Body of pancreas (tissue), 4 donors: ENCODE measurements at regions not wholly inside any gene's neighbourhood (a gene's known extent, or its start where the extent isn't known, plus 50 kb on each side); places are given as distances from the start of the nearest gene placed in this dataset.

Experiments used
- ATAC-seq: fragments of 150-250 bp; one replicate; pipeline ENCODE4 v1.9.1; 2016
- DNase-seq, 4 donors: peaks; one replicate each; pipeline ENCODE4 v3.0.0-alpha.2; 2019
- H3K27ac ChIP-seq, 4 donors: fragments of 200-600 bp; sonication (generic); 1 replicate in 3 of 4; 2 replicates in 1 of 4; pipeline versions ENCODE4 v1.5.1 to v1.6.1; 2016 to 2019; ENCODE audit warnings: mild to moderate bottlenecking in 1 of 4, mixed read lengths in 1 of 4, moderate library complexity in 1 of 4
- H3K27me3 ChIP-seq, 2 donors: fragments of 200-600 bp; sonication (generic); one replicate each; pipeline ENCODE4 v1.6.0; 2016; ENCODE audit warnings: mild to moderate bottlenecking in 1 of 2
- H3K36me3 ChIP-seq, 2 donors: fragments of 200-600 bp; sonication (generic); replicated peaks in 1 of 2; 2 replicates each; pipeline ENCODE4 v1.5.1; 2016; ENCODE audit warnings: low read depth in 2 of 2; ENCODE audit not compliant: insufficient read depth in 1 of 2
- H3K4me1 ChIP-seq: fragments of 200-600 bp; sonication (generic); one replicate; pipeline ENCODE4 v1.6.0; 2016
- H3K4me3 ChIP-seq, 2 donors: fragments of 200-600 bp; sonication (generic); 1 replicate in 1 of 2; 2 replicates in 1 of 2; pipeline ENCODE4 v1.5.1; 2016 to 2019
- H3K9me3 ChIP-seq, 3 donors: fragments of 200-600 bp; sonication (generic); 1 replicate in 2 of 3; 2 replicates in 1 of 3; pipeline ENCODE4 v1.5.1; 2016
- CTCF ChIP-seq, 7 experiments: fragments of 450-650 bp in 4 of 7; fragments of 200-600 bp in 3 of 7; sonication (generic) in 3 of 7; IDR thresholded peaks; one replicate each; pipeline ENCODE4 v1.5.1; 2016 to 2019; ENCODE audit warnings: antibody characterized with exemption in 7 of 7
- POLR2A ChIP-seq, 3 donors: fragments of 450-650 bp; IDR thresholded peaks; one replicate each; pipeline ENCODE4 v1.6.1; 2016; ENCODE audit warnings: antibody characterized with exemption in 3 of 3, mild to moderate bottlenecking in 2 of 3
- WGBS, 2 donors: methylation state at CpG; one replicate each; pipeline ENCODE4 v1.1.5; 2017; 5-methylcytosine and 5-hydroxymethylcytosine counted together
- intact Hi-C: fragments of 100-400 bp; cut with DNase I; formaldehyde crosslinking; loops from one replicate; pipeline ENCODE4 v1.15.1; 2023

DNA sequence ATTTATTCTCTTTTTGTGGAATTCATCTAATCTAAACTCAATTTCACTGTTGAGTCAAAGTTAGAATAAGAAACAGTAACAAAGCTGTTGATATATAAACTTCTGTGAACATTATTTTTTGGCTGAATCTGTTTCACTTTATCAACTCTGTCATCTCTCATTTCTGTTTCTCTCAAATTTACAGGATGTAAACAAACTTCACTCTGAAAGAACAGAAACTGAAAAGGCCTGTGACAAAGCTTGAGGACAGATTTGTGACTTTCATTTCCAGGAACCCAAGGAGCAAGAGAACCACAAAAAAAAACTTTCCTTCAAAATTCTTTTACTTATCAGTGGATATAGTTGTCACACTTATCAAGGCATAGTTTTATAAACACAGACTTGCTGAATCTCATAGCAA is 447.9 kb upstream of the OPRM1 start:
- TF ChIP-seq CTCF (IDR thresholded peaks at IDR 0.05) (no peak), POLR2A (IDR thresholded peaks at IDR 0.05) (no peak)
- Histone ChIP-seq H3K36me3 (no peaks in the 10 kb centered on the region), H3K4me3 (no peak overlapping the region), H3K9me3 (no peaks in the 10 kb centered on the region), H3K27me3 (no peaks in the 10 kb centered on the region), H3K4me1 (peaks cover 7% of the 10 kb centered on the region), H3K27ac (no peak overlapping the region)
- no peak for ATAC-seq
- no peak for DNase-seq
- intact Hi-C loops = no loop called here

DNA sequence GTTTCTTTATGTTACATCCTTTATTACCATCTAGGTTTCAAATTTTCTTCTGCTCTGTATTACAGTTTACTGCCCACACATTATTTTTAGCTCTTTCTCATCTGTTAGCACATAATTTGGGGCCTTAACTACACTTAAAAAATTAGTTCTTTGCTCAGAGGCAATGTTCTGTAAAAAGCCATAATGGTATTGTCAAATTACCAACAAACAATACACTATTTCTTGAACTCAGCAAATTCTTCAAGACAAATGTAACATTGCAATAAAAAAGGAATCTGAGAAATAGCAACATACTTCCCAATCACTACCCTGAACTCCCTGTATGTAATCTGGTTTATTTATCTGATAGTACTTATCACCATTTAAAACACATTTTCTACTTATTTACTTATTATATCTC is 448.6 kb upstream of the OPRM1 start:
- intact Hi-C loops = no loop called here
- Histone ChIP-seq H3K4me3 (no peak overlapping the region), H3K9me3 (no peaks in the 10 kb centered on the region), H3K4me1 (peaks cover 7% of the 10 kb centered on the region), H3K36me3 (no peaks in the 10 kb centered on the region), H3K27ac (no peak overlapping the region), H3K27me3 (no peaks in the 10 kb centered on the region)
- TF ChIP-seq CTCF (IDR thresholded peaks at IDR 0.05) (no peak), POLR2A (IDR thresholded peaks at IDR 0.05) (no peak)
- no peak for ATAC-seq
- DNase-seq = no peak

GRCh38 chr6:153588330-153588729 is 450.7 kb upstream of the OPRM1 start:
- TF ChIP-seq CTCF (IDR thresholded peaks at IDR 0.05) (no peak), POLR2A (IDR thresholded peaks at IDR 0.05) (no peak)
- DNase-seq = no peak
- Histone ChIP-seq H3K27ac (no peak overlapping the region), H3K27me3 (no peaks in the 10 kb centered on the region), H3K4me3 (no peak overlapping the region), H3K36me3 (no peaks in the 10 kb centered on the region), H3K4me1 (peaks cover 7% of the 10 kb centered on the region), H3K9me3 (no peaks in the 10 kb centered on the region)
- intact Hi-C loops = no loop called here
- WGBS, 2 donors = 69 to 84% methylated on average over 3 of the region's 3 CpGs
- ATAC-seq = no peak

DNA sequence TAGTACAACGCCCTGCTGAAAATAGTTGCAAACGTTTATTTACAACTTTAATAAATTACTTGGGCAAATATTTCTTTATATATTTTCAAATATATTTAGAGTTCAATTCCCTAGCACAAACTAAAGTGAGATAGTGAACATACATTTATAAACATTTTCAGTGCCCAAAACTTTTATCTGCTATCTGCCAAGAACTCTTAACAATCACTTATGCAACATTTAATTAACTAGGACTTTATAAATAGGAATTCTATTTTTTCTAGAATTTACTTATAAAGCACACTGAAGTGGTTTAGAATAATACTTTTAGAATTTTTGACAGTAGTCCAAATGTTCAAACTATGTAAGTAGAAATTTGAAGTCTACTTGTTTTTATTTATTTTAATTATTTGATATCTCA is 452.6 kb upstream of the RGS17 start:
- TF ChIP-seq CTCF (IDR thresholded peaks at IDR 0.05) = no peak
- TF ChIP-seq POLR2A (IDR thresholded peaks at IDR 0.05) = no peak
- intact Hi-C loops = no loop called here
- ATAC-seq = no peak
- Histone ChIP-seq H3K4me1 (no peaks in the 10 kb centered on the region), H3K36me3 (no peaks in the 10 kb centered on the region), H3K4me3 (no peak overlapping the region), H3K27ac (no peak overlapping the region), H3K27me3 (no peaks in the 10 kb centered on the region), H3K9me3 (no peaks in the 10 kb centered on the region)
- no peak for DNase-seq
- 53 to 60% methylated on average over 2 of the region's 2 CpGs for WGBS, 2 donors

- Histone ChIP-seq H3K27me3 (no peaks in the 10 kb centered on the region), H3K36me3 (no peaks in the 10 kb centered on the region), H3K27ac (no peak overlapping the region), H3K4me1 (no peaks in the 10 kb centered on the region), H3K4me3 (no peak overlapping the region), H3K9me3 (no peaks in the 10 kb centered on the region)
- WGBS, 2 donors = 32 to 37% methylated on average over 2 of the region's 2 CpGs
- ATAC-seq = no peak
- no peak for DNase-seq
- TF ChIP-seq POLR2A (IDR thresholded peaks at IDR 0.05) = no peak
- TF ChIP-seq CTCF (IDR thresholded peaks at IDR 0.05) = no peak
- intact Hi-C loops = no loop called here
These were observed 449.7 kb upstream of the RGS17 start for GRCh38 chr6:153580776-153581175.
